Adrenal gland (tissue), 5 donors: ENCODE measurements at regions not wholly inside any gene's neighbourhood (a gene's known extent, or its start where the extent isn't known, plus 50 kb on each side); places are given as distances from the start of the nearest gene placed in this dataset.

Source experiments
- CTCF ChIP-seq, 6 experiments: fragments of 450-650 bp in 4 of 6; fragments of 200-600 bp in 2 of 6; sonication (generic) in 1 of 6; IDR thresholded peaks; 1 replicate in 5 of 6; 2 replicates in 1 of 6; pipeline versions ENCODE4 v1.5.1 to v1.8.0; 2016 to 2021; ENCODE audit warnings: antibody characterized with exemption in 6 of 6, mild to moderate bottlenecking in 2 of 6, moderate library complexity in 1 of 6
- POLR2A ChIP-seq, 2 donors: fragments of 450-650 bp; IDR thresholded peaks; one replicate each; pipeline ENCODE4 v1.6.1; 2017; ENCODE audit warnings: antibody characterized with exemption in 2 of 2, mild to moderate bottlenecking in 2 of 2, moderate library complexity in 1 of 2
- donor health status: DM: no; HTN: no; CAD: no.

- no peak for TF ChIP-seq CTCF (IDR thresholded peaks at IDR 0.05)
- TF ChIP-seq POLR2A (IDR thresholded peaks at IDR 0.05) = no peak
Measured at GRCh38 chr7:21041666-21042065, 255.0 kb upstream of the SP8 start.
